Right renal pelvis (tissue), 4 donors: ENCODE measurements at regions not wholly inside any gene's neighbourhood (a gene's known extent, or its start where the extent isn't known, plus 50 kb on each side); places are given as distances from the start of the nearest gene placed in this dataset.

ENCODE experiments used
- DNase-seq, 4 donors: peaks; one replicate each; pipeline ENCODE4 v3.0.0-alpha.2; 2013; ENCODE audit warnings: low read depth in 4 of 4, low spot score in 3 of 4, missing footprints in 1 of 4

- DNase-seq = no peak
Measured at GRCh38 chr2:241942416-241943208, 73.1 kb downstream of the RTP5 start.

GRCh38 chr2:241943209-241943850, 73.8 kb downstream of the RTP5 start:
- DNase-seq = no peak

GRCh38 chr2:241943961-241944575, 74.5 kb downstream of the RTP5 start:
- DNase-seq = no peak

GRCh38 chr2:241944821-241945220, 75.3 kb downstream of the RTP5 start:
- DNase-seq = no peak

GRCh38 chr2:241945311-241945710, 75.8 kb downstream of the RTP5 start:
- no peak for DNase-seq

GRCh38 chr2:241945803-241946202, 76.3 kb downstream of the RTP5 start:
- DNase-seq = no peak

- DNase-seq = no peak
Measured at GRCh38 chr2:241946306-241947003, 76.9 kb downstream of the RTP5 start.

GRCh38 chr2:241947004-241947350, 77.4 kb downstream of the RTP5 start:
- DNase-seq = no peak

- no peak for DNase-seq
Measured at GRCh38 chr2:241947401-241947800, 77.9 kb downstream of the RTP5 start.

GRCh38 chr2:241947876-241948275, 78.3 kb downstream of the RTP5 start:
- no peak for DNase-seq

- no peak for DNase-seq
Measured at GRCh38 chr2:241948299-241948897, 78.9 kb downstream of the RTP5 start.

- no peak for DNase-seq
Measured at GRCh38 chr2:241948901-241949735, 79.6 kb downstream of the RTP5 start.

GRCh38 chr2:241949736-241950412, 80.3 kb downstream of the RTP5 start:
- no peak for DNase-seq

GRCh38 chr2:241950413-241951315, 81.1 kb downstream of the RTP5 start:
- peak; percentile 45 to 68 (median 58) for DNase-seq

GRCh38 chr2:241951316-241951700, 81.8 kb downstream of the RTP5 start:
- DNase-seq = no peak

- no peak for DNase-seq
Measured at GRCh38 chr2:241951920-241952319, 82.4 kb downstream of the RTP5 start.

- DNase-seq = no peak
Measured at GRCh38 chr2:241952816-241953215, 83.3 kb downstream of the RTP5 start.

GRCh38 chr2:241953324-241953928, 83.9 kb downstream of the RTP5 start:
- no peak for DNase-seq
